ENCODE measurements at regions not wholly inside any gene's neighbourhood (a gene's known extent, or its start where the extent isn't known, plus 50 kb on each side); places are given as distances from the start of the nearest gene placed in this dataset.

DNA sequence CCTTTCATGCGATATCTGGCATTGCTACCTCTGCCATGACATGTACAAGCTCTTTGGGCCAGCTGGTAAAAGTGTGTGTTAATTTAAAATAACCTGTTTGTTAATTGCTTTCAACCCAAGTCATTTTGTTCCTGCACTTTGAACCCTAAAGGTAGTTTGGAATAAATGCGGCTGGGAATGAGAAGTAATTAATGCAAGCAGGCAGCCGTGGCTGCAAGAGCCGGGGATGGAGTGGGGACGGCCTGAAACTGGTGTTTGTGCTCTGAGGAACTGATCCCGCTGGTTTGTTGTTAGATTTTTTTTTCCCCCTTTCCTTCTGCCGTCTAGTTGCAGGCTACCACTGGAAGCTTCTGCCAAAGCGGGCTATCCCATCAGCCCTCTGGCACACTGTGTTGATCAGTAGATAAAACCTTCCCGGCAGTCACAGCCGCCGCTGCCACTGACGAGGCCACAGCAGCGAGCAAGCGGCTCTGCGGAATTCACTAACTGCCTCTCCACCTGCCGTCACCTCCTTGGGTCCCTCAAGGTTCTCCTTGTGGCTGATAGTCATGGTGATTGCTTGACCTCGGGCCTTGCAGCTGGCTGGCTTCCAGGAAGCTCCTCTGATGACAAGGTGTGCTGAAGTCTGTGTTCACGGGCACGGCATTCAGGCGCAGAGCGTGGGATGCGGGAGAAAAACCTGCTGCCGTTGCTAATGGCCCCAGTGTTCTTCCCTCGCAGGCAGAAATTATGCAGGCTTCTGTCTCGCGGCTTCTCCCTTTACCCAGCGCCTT lies 315.9 kb downstream of the TFAP2A start:
- Histone ChIP-seq H3K27me3 (ENCODE audit: control insufficient read depth, insufficient read depth, low read length) (no peaks in the 10 kb centered on the region), H3K9me3 (ENCODE audit: control insufficient read depth, insufficient read depth, low read length) (peaks cover 13% of the 10 kb centered on the region), H4K91ac (ENCODE audit: insufficient read depth, low read depth, low read length) (no peak overlapping the region), H4K8ac (ENCODE audit: low read depth in 2 of 2, low read length in 2 of 2) (no peak overlapping the region), H2AK9ac (replicated peaks; ENCODE audit: low read depth, low read length, poor library complexity) (no peak overlapping the region), H2BK20ac (ENCODE audit: low read depth, low read length) (no peak overlapping the region), H3K9ac (ENCODE audit: low read depth, low read length) (no peak overlapping the region), H4K5ac (ENCODE audit: low read depth, low read length) (no peak overlapping the region), H2BK120ac (ENCODE audit: low read depth, low read length) (no peak overlapping the region), H2BK15ac (ENCODE audit: low read depth, low read length) (no peak overlapping the region), H3K36me3 (ENCODE audit: control insufficient read depth, insufficient read depth, low read length) (no peaks in the 10 kb centered on the region), H2AFZ (replicated peaks; ENCODE audit: low read length, poor library complexity) (peak overlapping the region; percentile 60), H3K18ac (ENCODE audit: low read depth, low read length) (no peak overlapping the region), H4K20me1 (ENCODE audit: insufficient read depth, low read length) (no peaks in the 10 kb centered on the region), H3K4me2 (ENCODE audit: low read depth, low read length) (0 out of 2 replicates have a peak overlapping the region, but pooled peaks have one; percentile 31), H3K4me1 (ENCODE audit: control insufficient read depth, insufficient read depth, low read length) (no peaks in the 10 kb centered on the region), H3K4ac (ENCODE audit: low read depth, low read length) (no peak overlapping the region), H3K23ac (ENCODE audit: low read depth, low read length) (no peak overlapping the region), H3K56ac (ENCODE audit: extremely low read depth, insufficient read depth, low read length) (no peak overlapping the region), H3K27ac (ENCODE audit: insufficient read depth, low read length) (no peak overlapping the region), H3K4me3 (ENCODE audit: insufficient read depth, low read depth, low read length) (no peak overlapping the region), H2BK5ac (ENCODE audit: low read depth, low read length, poor library complexity, severe bottlenecking) (no peak overlapping the region), H3K9me1 (ENCODE audit: insufficient read depth, low read length) (no peaks in the 10 kb centered on the region), H2AK5ac (ENCODE audit: low read depth, low read length) (no peak overlapping the region), H3K79me1 (ENCODE audit: low read depth in 1 of 2, low read length in 2 of 2) (no peaks in the 10 kb centered on the region), H3K14ac (replicated peaks; ENCODE audit: low read depth, low read length) (no peak overlapping the region)
- dilution Hi-C loops (cut with HindIII; ENCODE audit: low sequenced_read_pairs, unreplicated experiment): no loop called here
- ChIA-PET CTCF (interaction anchor here (0.6 kb wide), 1 partner anchor 1122 kb away, joined by 3 read pairs; no protein-coding TSS in a partner anchor), POLR2A (ENCODE audit: unreplicated experiment) (no interaction called here)
- in situ Hi-C loops (cut with MboI; ENCODE audit: low sequenced_read_pairs): no loop called here
- peak; percentile 49; the same call in 1 of the 2 replicates for ATAC-seq (ENCODE audit: low read depth)
- no TSS peak for BruUV-seq (replicated peaks)
- intact Hi-C loops (cut with micrococcal nuclease): no loop called here
- TF ChIP-seq, protein P1, sequence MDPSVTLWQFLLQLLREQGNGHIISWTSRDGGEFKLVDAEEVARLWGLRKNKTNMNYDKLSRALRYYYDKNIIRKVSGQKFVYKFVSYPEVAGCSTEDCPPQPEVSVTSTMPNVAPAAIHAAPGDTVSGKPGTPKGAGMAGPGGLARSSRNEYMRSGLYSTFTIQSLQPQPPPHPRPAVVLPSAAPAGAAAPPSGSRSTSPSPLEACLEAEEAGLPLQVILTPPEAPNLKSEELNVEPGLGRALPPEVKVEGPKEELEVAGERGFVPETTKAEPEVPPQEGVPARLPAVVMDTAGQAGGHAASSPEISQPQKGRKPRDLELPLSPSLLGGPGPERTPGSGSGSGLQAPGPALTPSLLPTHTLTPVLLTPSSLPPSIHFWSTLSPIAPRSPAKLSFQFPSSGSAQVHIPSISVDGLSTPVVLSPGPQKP (IDR thresholded peaks at IDR 0.05; ENCODE audit: borderline replicate concordance, low read depth, low read length): no peak
- TF ChIP-seq, protein P2, sequence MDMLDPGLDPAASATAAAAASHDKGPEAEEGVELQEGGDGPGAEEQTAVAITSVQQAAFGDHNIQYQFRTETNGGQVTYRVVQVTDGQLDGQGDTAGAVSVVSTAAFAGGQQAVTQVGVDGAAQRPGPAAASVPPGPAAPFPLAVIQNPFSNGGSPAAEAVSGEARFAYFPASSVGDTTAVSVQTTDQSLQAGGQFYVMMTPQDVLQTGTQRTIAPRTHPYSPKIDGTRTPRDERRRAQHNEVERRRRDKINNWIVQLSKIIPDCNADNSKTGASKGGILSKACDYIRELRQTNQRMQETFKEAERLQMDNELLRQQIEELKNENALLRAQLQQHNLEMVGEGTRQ (IDR thresholded peaks at IDR 0.05; ENCODE audit: low read depth, low read length): no peak
- TF ChIP-seq RCOR1 (IDR thresholded peaks at IDR 0.05; ENCODE audit: insufficient replicate concordance, low read length) (no peak), RAD21 (IDR thresholded peaks at IDR 0.05; ENCODE audit: low read length) (no peak), MXI1 (IDR thresholded peaks at IDR 0.05; ENCODE audit: borderline replicate concordance, low read depth, low read length) (no peak), POLR2A (IDR thresholded peaks at IDR 0.05; ENCODE audit: low read depth, low read length) (no peak), CHD1 (IDR thresholded peaks at IDR 0.05; ENCODE audit: low read depth, low read length) (no peak), RFX5 (IDR thresholded peaks at IDR 0.05; ENCODE audit: low read depth, low read length) (no peak), SMC3 (IDR thresholded peaks at IDR 0.05; ENCODE audit: low read depth, low read length) (no peak), BHLHE40 (IDR thresholded peaks at IDR 0.05; ENCODE audit: low read depth, low read length) (no peak), CEBPB (IDR thresholded peaks at IDR 0.05; ENCODE audit: low read depth, low read length) (no peak), NFE2L2 (IDR thresholded peaks at IDR 0.05; ENCODE audit: low read depth, low read length) (no peak), MAZ (IDR thresholded peaks at IDR 0.05; ENCODE audit: borderline replicate concordance, low read depth, low read length) (no peak), MAFK (IDR thresholded peaks at IDR 0.05; ENCODE audit: low read depth, low read length) (no peak)
- TF ChIP-seq, protein P3, sequence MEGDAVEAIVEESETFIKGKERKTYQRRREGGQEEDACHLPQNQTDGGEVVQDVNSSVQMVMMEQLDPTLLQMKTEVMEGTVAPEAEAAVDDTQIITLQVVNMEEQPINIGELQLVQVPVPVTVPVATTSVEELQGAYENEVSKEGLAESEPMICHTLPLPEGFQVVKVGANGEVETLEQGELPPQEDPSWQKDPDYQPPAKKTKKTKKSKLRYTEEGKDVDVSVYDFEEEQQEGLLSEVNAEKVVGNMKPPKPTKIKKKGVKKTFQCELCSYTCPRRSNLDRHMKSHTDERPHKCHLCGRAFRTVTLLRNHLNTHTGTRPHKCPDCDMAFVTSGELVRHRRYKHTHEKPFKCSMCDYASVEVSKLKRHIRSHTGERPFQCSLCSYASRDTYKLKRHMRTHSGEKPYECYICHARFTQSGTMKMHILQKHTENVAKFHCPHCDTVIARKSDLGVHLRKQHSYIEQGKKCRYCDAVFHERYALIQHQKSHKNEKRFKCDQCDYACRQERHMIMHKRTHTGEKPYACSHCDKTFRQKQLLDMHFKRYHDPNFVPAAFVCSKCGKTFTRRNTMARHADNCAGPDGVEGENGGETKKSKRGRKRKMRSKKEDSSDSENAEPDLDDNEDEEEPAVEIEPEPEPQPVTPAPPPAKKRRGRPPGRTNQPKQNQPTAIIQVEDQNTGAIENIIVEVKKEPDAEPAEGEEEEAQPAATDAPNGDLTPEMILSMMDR (conservative IDR thresholded peaks at IDR 0.05; ENCODE audit: low read depth, low read length): no peak
- 12% methylated on average over 6 of the region's 27 CpGs; no CpG with 5 or more reads in 1 of the 2 experiments for WGBS, 2 experiments (ENCODE audit: extremely low coverage in 2 of 2, insufficient read length in 1 of 2)
- DNase-seq: no peak
